Keratinocyte (primary cell): ENCODE measurements at regions not wholly inside any gene's neighbourhood (a gene's known extent, or its start where the extent isn't known, plus 50 kb on each side); places are given as distances from the start of the nearest gene placed in this dataset.

Experiments used
- DNase-seq: peaks from one replicate; pipeline ENCODE4 v3.0.0-alpha.2; 2011; ENCODE audit warnings: low read depth, missing footprints, low spot score
- FAIRE-seq: peaks from 2 replicates; lab custom pipeline; 2011; peaks lifted over from hg19 to GRCh38; lab: Jason Lieb, UNC
- H2AFZ ChIP-seq: 2 replicates; pipeline ENCODE4 v1.6.0; 2012; ENCODE audit warnings: low read length, control low read depth, inconsistent platforms; ENCODE audit not compliant: control insufficient read depth
- H3K27ac ChIP-seq: 2 replicates; pipeline ENCODE4 v1.5.1; 2011; ENCODE audit warnings: low read length; ENCODE audit not compliant: control insufficient read depth, insufficient read depth
- H3K27me3 ChIP-seq: 3 replicates; pipeline ENCODE4 v1.6.0; 2011; ENCODE audit warnings: low read length; ENCODE audit not compliant: control insufficient read depth, insufficient read depth; ENCODE audit errors: extremely low read depth
- H3K36me3 ChIP-seq, 2 experiments: 2 replicates in 1 of 2; 3 replicates in 1 of 2; pipeline ENCODE4 v1.5.1; 2011; ENCODE audit warnings: low read length in 2 of 2, mild to moderate bottlenecking in 1 of 2; ENCODE audit not compliant: control insufficient read depth in 2 of 2, insufficient read depth in 2 of 2; ENCODE audit errors: extremely low read depth in 1 of 2
- H3K4me1 ChIP-seq: 3 replicates; pipeline ENCODE4 v1.5.1; 2011; ENCODE audit warnings: low read length; ENCODE audit not compliant: control insufficient read depth, insufficient read depth; ENCODE audit errors: extremely low read depth
- H3K4me2 ChIP-seq: 3 replicates; pipeline ENCODE4 v1.6.0; 2011; ENCODE audit warnings: low read depth, low read length; ENCODE audit not compliant: control insufficient read depth, insufficient read depth; ENCODE audit errors: extremely low read depth
- H3K4me3 ChIP-seq, 3 experiments: fragments of 200-600 bp in 1 of 3; sonication (generic) in 1 of 3; 2 replicates in 2 of 3; 3 replicates in 1 of 3; pipeline ENCODE4 v1.5.1; 2011 to 2016; ENCODE audit warnings: low read length in 3 of 3, mild to moderate bottlenecking in 3 of 3, control low read depth in 2 of 3, inconsistent platforms in 1 of 3, low read depth in 1 of 3, mixed read lengths in 1 of 3, mixed run types in 1 of 3, moderate library complexity in 1 of 3; ENCODE audit not compliant: control insufficient read depth in 2 of 3, insufficient read depth in 2 of 3; ENCODE audit errors: extremely low read depth in 1 of 3
- H3K79me2 ChIP-seq: 2 replicates; pipeline ENCODE4 v1.6.0; 2012; ENCODE audit warnings: low read length; ENCODE audit not compliant: control insufficient read depth, insufficient read depth
- H3K9ac ChIP-seq: 3 replicates; pipeline ENCODE4 v1.6.0; 2011; ENCODE audit warnings: low read length; ENCODE audit not compliant: control insufficient read depth, insufficient read depth; ENCODE audit errors: extremely low read depth
- H3K9me1 ChIP-seq: 3 replicates; pipeline ENCODE4 v1.6.0; 2011; ENCODE audit warnings: low read length; ENCODE audit not compliant: control insufficient read depth, insufficient read depth; ENCODE audit errors: extremely low read depth
- H3K9me3 ChIP-seq: 2 replicates; pipeline ENCODE4 v1.5.1; 2012; ENCODE audit warnings: low read depth, low read length; ENCODE audit not compliant: control insufficient read depth
- H4K20me1 ChIP-seq: 3 replicates; pipeline ENCODE4 v1.6.0; 2011; ENCODE audit warnings: low read length; ENCODE audit not compliant: control insufficient read depth, insufficient read depth; ENCODE audit errors: extremely low read depth
- EZH2 ChIP-seq: IDR thresholded peaks from one replicate; pipeline ENCODE4 v1.6.1; 2012; ENCODE audit warnings: inconsistent platforms, mild to moderate bottlenecking, low read length, moderate library complexity
- dilution Hi-C: fragments of 300-500 bp; cut with MboI; formaldehyde crosslinking; loops from one replicate; pipeline ENCODE4 v1.7.0; 2020; ENCODE audit warnings: low sequenced_read_pairs; ENCODE audit not compliant: extremely low pct_ligation_motif_present
- TF ChIP-seq, protein P1 (sequence below), 3 experiments: IDR thresholded peaks in 1 of 3; conservative IDR thresholded peaks in 1 of 3; optimal IDR thresholded peaks in 1 of 3; 2 replicates in 2 of 3; 3 replicates in 1 of 3; pipeline versions ENCODE3 to v1.5.1; 2011; ENCODE audit warnings: low read length in 3 of 3, mild to moderate bottlenecking in 3 of 3, moderate library complexity in 2 of 3, control low read depth in 1 of 3, inconsistent platforms in 1 of 3; ENCODE audit not compliant: insufficient read depth in 2 of 3; ENCODE audit errors: extremely low read depth in 1 of 3

DNA sequence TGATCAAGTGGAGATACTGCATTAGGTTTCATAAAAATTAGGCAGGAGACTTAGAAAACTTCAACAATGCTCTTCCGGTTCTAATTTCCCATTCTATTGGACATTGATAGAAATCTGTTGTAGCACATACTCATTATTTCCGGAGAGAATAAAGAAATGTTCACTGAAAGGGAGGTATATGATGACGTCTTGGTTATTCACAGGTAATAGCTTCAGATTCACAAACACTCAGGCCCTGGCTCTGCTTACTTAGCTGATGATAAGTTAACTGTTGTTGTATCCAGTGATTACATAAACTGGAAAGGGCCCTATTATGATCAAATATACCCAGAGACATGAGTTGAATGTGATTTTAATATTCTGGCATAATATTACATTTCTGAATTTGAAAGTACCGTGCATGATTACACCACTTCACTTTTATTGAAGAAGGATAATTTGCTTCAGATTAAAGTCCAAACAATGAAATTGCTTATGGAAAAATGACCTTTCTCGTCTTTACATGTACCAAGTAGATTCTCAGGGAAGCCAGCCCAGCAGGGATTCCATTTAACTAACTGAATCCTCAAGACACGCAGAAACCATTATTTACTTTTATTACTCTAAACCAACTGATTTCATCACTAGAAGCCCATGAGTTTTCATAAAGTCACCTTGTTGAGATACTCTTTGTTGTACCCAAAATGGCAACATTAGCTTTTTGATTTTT, 288.0 kb upstream of the PITRM1 start:
- H3K79me2 ChIP-seq = no peaks in the 10 kb centered on the region
- no peak overlapping the region for H3K4me3 ChIP-seq
- no peaks in the 10 kb centered on the region for H3K9me1 ChIP-seq
- no peaks in the 10 kb centered on the region for H3K9me3 ChIP-seq
- TF ChIP-seq, protein P1, sequence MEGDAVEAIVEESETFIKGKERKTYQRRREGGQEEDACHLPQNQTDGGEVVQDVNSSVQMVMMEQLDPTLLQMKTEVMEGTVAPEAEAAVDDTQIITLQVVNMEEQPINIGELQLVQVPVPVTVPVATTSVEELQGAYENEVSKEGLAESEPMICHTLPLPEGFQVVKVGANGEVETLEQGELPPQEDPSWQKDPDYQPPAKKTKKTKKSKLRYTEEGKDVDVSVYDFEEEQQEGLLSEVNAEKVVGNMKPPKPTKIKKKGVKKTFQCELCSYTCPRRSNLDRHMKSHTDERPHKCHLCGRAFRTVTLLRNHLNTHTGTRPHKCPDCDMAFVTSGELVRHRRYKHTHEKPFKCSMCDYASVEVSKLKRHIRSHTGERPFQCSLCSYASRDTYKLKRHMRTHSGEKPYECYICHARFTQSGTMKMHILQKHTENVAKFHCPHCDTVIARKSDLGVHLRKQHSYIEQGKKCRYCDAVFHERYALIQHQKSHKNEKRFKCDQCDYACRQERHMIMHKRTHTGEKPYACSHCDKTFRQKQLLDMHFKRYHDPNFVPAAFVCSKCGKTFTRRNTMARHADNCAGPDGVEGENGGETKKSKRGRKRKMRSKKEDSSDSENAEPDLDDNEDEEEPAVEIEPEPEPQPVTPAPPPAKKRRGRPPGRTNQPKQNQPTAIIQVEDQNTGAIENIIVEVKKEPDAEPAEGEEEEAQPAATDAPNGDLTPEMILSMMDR (optimal IDR thresholded peaks at IDR 0.05 in 1 of 3, IDR thresholded peaks at IDR 0.05 in 1 of 3, conservative IDR thresholded peaks at IDR 0.05 in 1 of 3; ENCODE audit: extremely low read depth in 1 of 3, insufficient read depth in 2 of 3, low read length in 3 of 3) = no peak
- TF ChIP-seq EZH2 = no peak
- dilution Hi-C loops = no loop called here
- peaks cover 15% of the 10 kb centered on the region for H3K4me1 ChIP-seq
- no peak overlapping the region for H3K4me2 ChIP-seq
- DNase-seq = no peak
- H3K9ac ChIP-seq = no peak overlapping the region
- no peaks in the 10 kb centered on the region for H3K36me3 ChIP-seq
- no peak for FAIRE-seq
- no peak overlapping the region for H2AFZ ChIP-seq
- no peaks in the 10 kb centered on the region for H4K20me1 ChIP-seq
- H3K27me3 ChIP-seq = no peaks in the 10 kb centered on the region
- no peak overlapping the region for H3K27ac ChIP-seq

DNA sequence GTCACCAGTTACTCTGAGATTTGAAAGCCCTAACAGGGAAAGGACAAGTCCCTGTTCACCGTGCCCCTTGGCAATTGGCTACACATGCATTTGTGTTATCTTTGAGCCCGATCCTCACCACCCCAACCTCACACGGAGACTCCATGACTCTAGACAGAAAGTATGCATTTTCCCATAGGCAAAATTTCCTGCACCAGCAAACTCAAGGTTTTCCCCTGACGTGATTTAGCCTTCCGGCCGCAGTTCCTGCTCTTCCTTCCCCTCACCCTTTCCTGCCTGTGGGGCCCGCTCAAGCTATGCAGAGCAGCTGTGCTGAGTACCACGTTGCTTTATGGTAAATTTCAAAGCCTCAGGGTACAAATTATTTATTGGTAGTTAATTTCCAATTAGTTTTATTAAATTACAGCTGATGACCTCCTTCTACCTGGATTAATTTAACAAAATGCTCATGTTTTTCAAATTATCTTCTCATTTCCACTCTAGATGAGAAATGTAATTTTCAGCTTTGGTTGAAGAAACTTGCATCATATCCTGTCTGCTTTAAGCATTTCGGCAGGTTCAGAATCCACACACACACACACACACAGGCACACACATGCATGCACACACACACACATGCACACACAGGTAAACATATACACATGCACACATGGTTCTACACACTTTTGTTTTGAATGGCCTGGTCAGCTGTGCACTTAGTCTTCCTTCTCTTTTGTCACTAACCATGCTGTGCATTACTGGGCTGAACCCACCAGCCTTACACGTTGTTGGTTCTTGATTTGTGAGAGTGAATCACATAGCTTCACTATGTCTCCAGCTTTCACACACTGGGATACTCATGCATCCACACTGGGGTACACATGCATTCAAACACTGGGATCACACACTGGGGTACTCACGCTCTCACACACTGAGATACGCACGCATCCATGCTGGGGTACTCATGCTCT, 283.1 kb upstream of the PITRM1 start:
- Histone ChIP-seq H3K9me1 (no peaks in the 10 kb centered on the region), H4K20me1 (no peaks in the 10 kb centered on the region), H3K79me2 (no peaks in the 10 kb centered on the region), H3K36me3 (no peaks in the 10 kb centered on the region), H3K27ac (peak overlapping the region; percentile 90), H3K27me3 (no peaks in the 10 kb centered on the region), H3K4me2 (peak overlapping the region; percentile 7), H3K9me3 (no peaks in the 10 kb centered on the region), H3K4me3 (no peak overlapping the region), H2AFZ (peak overlapping the region; percentile 0), H3K9ac (peak overlapping the region; percentile 58), H3K4me1 (peaks cover 40% of the 10 kb centered on the region)
- TF ChIP-seq, protein P1 (optimal IDR thresholded peaks at IDR 0.05 in 1 of 3, IDR thresholded peaks at IDR 0.05 in 1 of 3, conservative IDR thresholded peaks at IDR 0.05 in 1 of 3; ENCODE audit: extremely low read depth in 1 of 3, insufficient read depth in 2 of 3, low read length in 3 of 3) = peak in 1 of 3 experiments; percentile 39
- no peak for TF ChIP-seq EZH2
- dilution Hi-C loops = no loop called here
- DNase-seq (no peak), FAIRE-seq (peak; percentile 98)
